Hematopoietic multipotent progenitor cell treated with erythropoietin and hydrocortisone succinate and interleukin-3 and kit ligand, for 4 days (in vitro differentiated cells): ENCODE measurements at regions not wholly inside any gene's neighbourhood (a gene's known extent, or its start where the extent isn't known, plus 50 kb on each side); places are given as distances from the start of the nearest gene placed in this dataset.

Source experiments
- DNase-seq: peaks from one replicate; pipeline ENCODE4 v3.0.0-alpha.2; 2015

GRCh38 chr5:165504674-165505073 is 1999.3 kb downstream of the MAT2B start:
- DNase-seq = no peak

- DNase-seq = peak; percentile 3
Observed at GRCh38 chr5:165508286-165508685, 2002.9 kb downstream of the MAT2B start.

- DNase-seq = no peak
Observed at GRCh38 chr5:165508861-165509260, 2003.4 kb downstream of the MAT2B start.

DNA sequence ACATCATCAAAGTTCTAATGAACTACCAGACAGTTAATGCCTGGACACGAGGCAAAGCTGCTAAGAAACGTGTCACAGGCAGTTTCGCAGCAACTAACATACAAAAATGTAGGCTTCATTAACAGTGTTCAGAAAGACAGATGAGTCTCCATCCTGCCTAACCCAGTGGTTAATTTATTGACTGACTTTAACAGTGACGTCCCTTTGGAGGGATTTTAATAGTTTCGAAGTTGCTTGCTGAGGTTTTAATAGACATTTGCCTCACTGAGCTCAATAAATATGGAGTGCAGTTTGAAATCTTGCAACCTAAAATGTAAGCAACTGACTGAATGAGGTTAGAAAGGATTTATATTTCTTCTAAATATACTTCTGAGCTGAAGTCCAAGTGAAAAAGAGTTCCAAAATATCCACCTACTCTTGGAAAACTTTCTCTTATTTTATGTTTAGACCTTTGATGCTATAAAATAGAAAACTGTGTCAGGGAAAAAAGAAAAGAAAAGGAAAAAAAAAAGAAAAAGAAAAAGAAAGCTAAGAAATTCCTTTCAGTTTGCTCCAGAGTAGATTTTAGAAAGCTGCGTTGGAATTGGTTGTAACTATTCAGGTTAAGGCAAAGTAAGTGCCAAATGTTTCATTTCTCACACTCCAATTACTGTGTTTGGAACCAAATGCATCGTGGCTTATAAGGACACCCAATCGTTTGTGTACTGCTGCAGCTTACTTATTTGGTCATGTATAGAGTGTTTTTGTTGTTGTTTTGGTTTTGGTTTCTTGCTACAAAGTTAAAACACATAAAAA is 2016.6 kb downstream of the MAT2B start:
- DNase-seq = no peak

DNA sequence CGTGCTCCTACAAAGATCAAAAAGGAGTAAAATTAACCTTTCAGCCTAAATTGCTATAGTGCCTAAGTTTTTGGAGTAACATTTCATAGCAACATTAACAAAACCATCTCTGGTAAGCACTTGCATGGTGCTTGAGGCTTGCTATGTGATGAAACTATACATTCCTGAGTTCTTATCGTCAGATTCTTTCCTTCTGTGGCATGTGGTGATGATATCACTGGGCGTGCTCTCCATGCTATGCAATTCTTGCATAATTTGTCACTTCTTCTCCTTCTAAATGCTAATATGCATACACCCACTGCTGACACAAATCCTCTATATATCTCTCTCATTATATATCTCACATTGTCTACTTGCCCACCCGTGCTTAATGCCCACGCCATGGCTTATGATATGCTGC is 2019.9 kb downstream of the MAT2B start:
- DNase-seq = peak; percentile 66

DNA sequence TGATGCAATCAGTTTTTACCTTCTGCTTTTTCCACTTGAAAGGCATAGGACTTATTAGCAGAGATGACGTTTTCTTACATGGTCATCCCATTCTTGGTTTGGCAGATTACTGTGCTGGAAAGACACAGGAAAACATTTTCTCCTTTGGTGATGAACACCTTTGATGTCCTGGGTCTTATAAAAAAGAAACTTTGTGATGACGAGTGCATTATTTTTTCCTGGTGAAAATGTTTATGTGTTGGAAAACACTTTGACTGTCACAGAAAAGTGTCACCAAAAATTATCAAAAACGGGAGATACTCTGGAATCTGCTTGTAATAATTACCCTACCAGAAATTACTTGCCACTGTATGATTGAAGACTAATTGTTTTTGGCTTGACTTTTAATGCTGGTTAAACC is 2020.9 kb downstream of the MAT2B start:
- no peak for DNase-seq

GRCh38 chr5:165527577-165527976 is 2022.2 kb downstream of the MAT2B start:
- no peak for DNase-seq

DNA sequence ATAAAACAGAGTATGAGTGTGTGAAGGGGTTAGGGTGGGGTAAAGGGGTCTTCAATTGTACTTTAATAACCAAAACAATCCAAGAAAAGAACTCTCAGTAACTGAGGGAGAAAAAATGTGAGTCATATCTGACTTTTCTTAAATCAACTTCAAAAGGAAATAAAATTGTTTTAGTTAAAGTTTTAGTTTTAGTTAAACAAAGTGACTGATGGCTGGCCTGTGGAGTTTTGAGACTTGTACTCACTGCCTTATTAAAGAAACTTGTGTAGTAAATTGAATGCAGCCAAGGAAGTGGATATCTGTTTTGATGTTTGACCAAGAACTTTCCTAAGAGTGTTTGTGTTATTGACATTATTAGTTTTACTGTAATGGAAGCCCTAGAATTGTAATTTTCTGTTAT is 2032.6 kb downstream of the MAT2B start:
- no peak for DNase-seq

DNA sequence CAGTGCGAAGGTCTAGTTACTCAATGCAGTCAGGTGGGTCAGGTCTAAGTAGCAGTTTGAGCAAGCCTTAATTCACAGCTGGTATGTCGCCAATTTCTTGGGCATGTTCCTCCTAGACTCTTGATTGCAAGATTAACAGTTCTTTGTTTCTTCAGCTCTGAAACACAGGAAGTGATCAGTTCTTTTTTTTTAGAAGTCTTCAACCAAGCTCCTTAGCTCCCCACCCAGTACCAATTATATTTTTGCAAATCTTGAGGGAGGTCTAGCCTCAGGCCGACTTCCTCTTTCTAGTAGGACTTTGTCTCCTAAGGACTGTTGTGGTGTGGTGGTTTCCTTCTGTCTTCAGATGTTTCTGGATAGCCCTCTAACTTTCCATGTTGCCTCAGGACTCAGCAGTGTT is 2054.2 kb downstream of the MAT2B start:
- DNase-seq = peak; percentile 91

GRCh38 chr5:165560648-165561047 is 2055.2 kb downstream of the MAT2B start:
- DNase-seq = no peak

DNA sequence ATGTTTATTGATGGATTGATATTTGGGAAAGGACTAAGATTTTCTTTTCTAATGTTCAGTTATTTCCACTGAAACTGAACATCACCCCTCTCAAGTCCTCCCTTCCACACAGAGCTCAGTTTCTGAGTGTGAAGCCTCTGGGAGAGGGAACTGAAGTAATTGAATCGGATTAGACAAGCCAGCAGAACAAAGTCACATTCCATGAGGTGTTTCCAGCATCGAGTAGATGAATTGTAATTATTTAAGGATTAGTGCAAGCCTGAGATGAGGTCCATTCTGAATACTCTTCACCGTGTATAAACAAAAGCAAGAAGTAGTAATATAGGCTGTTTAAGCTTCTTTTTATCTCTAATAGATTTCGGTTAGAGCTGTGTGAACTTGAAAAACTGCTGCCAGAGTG is 2060.5 kb downstream of the MAT2B start:
- no peak for DNase-seq

DNA sequence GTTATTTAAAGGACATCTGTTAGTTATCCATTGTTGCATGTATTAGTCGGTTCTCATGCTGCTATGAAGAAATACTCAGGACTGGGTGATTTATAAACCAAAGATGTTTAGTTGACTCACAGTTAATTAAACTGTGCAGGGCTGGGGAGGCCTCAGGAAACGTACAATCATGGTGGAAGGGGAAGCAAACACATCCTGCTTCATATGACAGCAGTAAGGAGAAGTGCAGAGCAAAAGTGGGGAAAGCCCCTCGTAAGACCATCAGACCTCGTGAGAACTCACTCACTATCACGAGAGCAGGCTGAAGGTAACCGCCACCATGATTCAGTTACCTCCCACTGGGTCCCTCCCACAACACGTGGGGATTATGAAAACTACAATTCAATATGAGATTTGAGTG is 2064.1 kb downstream of the MAT2B start:
- peak; percentile 11 for DNase-seq

DNA sequence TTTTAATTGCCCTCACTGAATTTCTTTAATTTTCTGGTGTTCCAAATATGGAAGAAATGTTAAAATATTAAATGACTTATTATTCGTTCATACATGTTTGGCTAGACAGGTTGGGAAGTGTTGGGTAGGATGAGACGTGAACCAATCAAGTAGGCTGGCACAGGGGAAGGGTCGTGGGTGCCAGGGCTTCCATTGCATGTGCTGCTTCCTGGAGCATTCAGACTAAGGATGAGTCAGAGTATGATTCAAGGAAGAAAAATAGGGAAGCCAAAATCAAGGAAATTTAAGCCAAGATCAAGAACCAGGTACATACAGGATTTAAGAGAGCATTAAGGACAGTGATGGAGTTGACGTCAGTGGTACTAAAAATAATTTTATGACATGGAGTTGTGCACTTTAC is 2068.0 kb downstream of the MAT2B start:
- no peak for DNase-seq

DNA sequence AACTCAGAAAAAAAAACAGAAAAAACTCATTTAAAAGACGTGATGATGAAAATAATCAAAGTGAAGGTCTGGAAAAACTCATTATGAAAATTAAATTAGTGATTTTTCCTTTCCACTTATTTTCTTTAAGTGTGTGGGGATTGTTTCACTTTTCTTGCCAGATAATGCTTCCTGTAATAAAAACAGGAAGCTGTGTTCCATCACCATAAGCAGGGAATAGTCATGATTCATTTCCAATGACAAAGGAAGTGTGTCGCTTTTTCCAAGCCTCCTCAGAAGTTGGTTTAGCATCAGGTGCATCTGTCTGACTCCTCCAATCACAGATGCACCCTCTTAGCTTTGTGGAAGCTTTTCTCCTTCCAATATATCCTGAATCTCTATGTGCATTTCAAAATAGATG is 2068.7 kb downstream of the MAT2B start:
- DNase-seq = no peak

- DNase-seq = no peak
Observed at GRCh38 chr5:165576678-165577275, 2071.4 kb downstream of the MAT2B start.

GRCh38 chr5:165579911-165580310 is 2074.5 kb downstream of the MAT2B start:
- no peak for DNase-seq

GRCh38 chr5:165594693-165595092 is 2089.3 kb downstream of the MAT2B start:
- DNase-seq = no peak

GRCh38 chr5:165602529-165602928 is 2097.1 kb downstream of the MAT2B start:
- DNase-seq = no peak

DNA sequence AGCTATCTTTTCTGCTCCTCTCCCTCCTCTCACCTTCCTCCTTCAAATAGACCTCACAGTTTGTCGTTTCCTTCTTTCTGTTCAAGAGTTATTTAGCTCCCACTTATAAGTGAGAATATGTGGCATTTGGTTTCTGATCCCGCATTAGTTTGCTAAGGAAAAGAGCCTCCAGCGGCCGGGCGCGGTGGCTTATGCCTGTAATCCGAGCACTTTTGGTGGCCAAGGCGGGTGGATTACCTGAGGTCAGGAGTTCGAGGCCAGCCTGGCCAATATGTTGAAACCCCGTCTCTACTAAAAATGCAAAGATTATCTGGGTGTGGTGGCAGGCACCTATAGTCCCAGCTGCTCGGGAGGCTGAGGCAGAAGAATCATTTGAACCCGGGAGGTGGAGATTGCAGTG is 2101.6 kb downstream of the MAT2B start:
- DNase-seq = no peak

DNA sequence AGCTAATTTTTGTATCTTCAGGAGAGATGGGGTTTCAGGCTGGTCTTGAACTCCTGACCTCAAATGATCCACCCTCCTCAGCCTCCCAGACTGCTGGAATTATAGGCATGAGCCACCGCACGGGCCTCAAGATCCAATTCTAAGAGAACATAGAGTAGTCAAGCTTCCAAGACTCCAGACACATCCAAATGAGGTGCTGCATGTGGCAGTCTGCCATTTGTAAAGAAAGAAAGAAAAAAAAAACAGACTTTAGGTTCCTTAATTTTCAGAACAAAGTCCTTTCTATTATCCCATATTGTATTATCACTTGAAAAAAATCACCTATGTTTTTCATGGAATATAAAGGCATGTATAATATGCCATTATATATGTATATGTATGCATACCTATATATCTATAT is 2104.5 kb downstream of the MAT2B start:
- no peak for DNase-seq

- DNase-seq = peak; percentile 30
Observed at GRCh38 chr5:165616490-165617405, 2111.3 kb downstream of the MAT2B start.

GRCh38 chr5:165617491-165617890 is 2112.1 kb downstream of the MAT2B start:
- DNase-seq = no peak

DNA sequence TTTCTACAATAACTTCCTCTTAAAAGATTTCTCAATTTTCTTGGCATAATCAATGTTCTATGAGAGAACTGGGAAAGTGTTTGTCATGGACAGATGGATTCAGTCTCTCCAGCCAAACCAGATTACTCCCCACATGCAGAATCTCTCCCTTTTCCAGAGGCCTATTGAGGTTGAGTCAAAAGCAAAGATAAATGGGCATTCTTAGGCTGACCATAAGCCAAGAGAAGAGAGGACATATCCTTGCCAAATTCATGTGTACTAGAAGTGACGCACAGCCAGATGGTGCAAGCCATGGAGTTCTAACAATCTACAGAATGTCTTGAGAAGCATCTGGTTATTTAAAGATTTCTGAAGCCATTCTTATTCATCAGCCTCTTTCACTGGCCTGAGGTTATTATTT is 2115.0 kb downstream of the MAT2B start:
- DNase-seq = no peak
